ENCODE measurements at regions not wholly inside any gene's neighbourhood (a gene's known extent, or its start where the extent isn't known, plus 50 kb on each side); places are given as distances from the start of the nearest gene placed in this dataset.

DNA sequence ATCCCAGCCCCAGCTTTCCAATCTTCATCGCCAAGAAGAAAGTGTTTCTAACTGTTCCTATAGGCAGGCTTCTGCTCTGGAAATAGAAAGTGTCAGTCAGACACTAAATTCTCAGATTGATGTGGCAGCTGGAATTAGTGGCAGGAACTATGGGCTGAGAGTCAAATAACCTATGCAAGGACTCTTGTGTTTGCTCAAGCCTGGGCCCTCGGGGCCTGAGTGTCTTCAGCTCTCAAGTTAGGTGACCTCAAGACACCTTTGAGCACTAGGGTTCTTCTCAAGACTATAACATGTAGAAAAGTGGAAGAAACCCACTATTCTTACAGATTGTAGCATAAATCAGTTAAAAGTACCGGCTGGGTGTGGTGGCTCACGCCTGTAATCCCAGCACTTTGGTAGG is 694.5 kb downstream of the RNF144A start:
- no peaks in the 10 kb centered on the region for H3K27me3 ChIP-seq (ENCODE audit: control insufficient read depth in 4 of 4, insufficient read depth in 4 of 4, low read length in 3 of 4)
- no peak overlapping the region for H3K4me3 ChIP-seq (ENCODE audit: low read depth in 1 of 3, low read length in 3 of 3)
- DNase-seq (ENCODE audit: low spot score) = no peak
- WGBS = 64% methylated on average over 4 of the region's 4 CpGs
- no peaks in the 10 kb centered on the region for H3K4me1 ChIP-seq (ENCODE audit: control insufficient read depth in 4 of 4, insufficient read depth in 4 of 4, low read length in 3 of 4)
- no peak overlapping the region for H3K9ac ChIP-seq (ENCODE audit: low read depth in 1 of 2, low read length in 2 of 2)
- no peaks in the 10 kb centered on the region for H3K9me3 ChIP-seq (ENCODE audit: control insufficient read depth in 4 of 4, low read length in 3 of 4)
- TF ChIP-seq YY1 (IDR thresholded peaks at IDR 0.05) (no peak), HNF4A (conservative IDR thresholded peaks at IDR 0.05) (no peak), RAD21 (IDR thresholded peaks at IDR 0.05) (no peak), GABPA (IDR thresholded peaks at IDR 0.05 in 1 of 2, conservative IDR thresholded peaks at IDR 0.05 in 1 of 2) (no peak), FOXA2 (IDR thresholded peaks at IDR 0.05) (no peak), RXRA (IDR thresholded peaks at IDR 0.05) (no peak), TAF1 (conservative IDR thresholded peaks at IDR 0.05) (no peak), SP1 (IDR thresholded peaks at IDR 0.05) (no peak), EGR1 (IDR thresholded peaks at IDR 0.05; ENCODE audit: low read depth in 2 of 2) (no peak), FOXA1 (IDR thresholded peaks at IDR 0.05) (no peak), HNF4G (IDR thresholded peaks at IDR 0.05) (no peak), JUND (IDR thresholded peaks at IDR 0.05) (no peak), NR2F2 (IDR thresholded peaks at IDR 0.05) (no peak)
- TF ChIP-seq, protein P1, sequence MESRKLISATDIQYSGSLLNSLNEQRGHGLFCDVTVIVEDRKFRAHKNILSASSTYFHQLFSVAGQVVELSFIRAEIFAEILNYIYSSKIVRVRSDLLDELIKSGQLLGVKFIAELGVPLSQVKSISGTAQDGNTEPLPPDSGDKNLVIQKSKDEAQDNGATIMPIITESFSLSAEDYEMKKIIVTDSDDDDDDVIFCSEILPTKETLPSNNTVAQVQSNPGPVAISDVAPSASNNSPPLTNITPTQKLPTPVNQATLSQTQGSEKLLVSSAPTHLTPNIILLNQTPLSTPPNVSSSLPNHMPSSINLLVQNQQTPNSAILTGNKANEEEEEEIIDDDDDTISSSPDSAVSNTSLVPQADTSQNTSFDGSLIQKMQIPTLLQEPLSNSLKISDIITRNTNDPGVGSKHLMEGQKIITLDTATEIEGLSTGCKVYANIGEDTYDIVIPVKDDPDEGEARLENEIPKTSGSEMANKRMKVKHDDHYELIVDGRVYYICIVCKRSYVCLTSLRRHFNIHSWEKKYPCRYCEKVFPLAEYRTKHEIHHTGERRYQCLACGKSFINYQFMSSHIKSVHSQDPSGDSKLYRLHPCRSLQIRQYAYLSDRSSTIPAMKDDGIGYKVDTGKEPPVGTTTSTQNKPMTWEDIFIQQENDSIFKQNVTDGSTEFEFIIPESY (IDR thresholded peaks at IDR 0.05) = no peak
- TF ChIP-seq, protein P2, sequence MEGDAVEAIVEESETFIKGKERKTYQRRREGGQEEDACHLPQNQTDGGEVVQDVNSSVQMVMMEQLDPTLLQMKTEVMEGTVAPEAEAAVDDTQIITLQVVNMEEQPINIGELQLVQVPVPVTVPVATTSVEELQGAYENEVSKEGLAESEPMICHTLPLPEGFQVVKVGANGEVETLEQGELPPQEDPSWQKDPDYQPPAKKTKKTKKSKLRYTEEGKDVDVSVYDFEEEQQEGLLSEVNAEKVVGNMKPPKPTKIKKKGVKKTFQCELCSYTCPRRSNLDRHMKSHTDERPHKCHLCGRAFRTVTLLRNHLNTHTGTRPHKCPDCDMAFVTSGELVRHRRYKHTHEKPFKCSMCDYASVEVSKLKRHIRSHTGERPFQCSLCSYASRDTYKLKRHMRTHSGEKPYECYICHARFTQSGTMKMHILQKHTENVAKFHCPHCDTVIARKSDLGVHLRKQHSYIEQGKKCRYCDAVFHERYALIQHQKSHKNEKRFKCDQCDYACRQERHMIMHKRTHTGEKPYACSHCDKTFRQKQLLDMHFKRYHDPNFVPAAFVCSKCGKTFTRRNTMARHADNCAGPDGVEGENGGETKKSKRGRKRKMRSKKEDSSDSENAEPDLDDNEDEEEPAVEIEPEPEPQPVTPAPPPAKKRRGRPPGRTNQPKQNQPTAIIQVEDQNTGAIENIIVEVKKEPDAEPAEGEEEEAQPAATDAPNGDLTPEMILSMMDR (IDR thresholded peaks at IDR 0.05; ENCODE audit: low read depth, low read length, missing input control) = no peak
- TF ChIP-seq, protein P3, sequence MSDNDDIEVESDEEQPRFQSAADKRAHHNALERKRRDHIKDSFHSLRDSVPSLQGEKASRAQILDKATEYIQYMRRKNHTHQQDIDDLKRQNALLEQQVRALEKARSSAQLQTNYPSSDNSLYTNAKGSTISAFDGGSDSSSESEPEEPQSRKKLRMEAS (IDR thresholded peaks at IDR 0.05) = no peak
- TF ChIP-seq, protein P4, sequence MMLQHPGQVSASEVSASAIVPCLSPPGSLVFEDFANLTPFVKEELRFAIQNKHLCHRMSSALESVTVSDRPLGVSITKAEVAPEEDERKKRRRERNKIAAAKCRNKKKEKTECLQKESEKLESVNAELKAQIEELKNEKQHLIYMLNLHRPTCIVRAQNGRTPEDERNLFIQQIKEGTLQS (IDR thresholded peaks at IDR 0.05) = no peak
- TF ChIP-seq, protein P5, sequence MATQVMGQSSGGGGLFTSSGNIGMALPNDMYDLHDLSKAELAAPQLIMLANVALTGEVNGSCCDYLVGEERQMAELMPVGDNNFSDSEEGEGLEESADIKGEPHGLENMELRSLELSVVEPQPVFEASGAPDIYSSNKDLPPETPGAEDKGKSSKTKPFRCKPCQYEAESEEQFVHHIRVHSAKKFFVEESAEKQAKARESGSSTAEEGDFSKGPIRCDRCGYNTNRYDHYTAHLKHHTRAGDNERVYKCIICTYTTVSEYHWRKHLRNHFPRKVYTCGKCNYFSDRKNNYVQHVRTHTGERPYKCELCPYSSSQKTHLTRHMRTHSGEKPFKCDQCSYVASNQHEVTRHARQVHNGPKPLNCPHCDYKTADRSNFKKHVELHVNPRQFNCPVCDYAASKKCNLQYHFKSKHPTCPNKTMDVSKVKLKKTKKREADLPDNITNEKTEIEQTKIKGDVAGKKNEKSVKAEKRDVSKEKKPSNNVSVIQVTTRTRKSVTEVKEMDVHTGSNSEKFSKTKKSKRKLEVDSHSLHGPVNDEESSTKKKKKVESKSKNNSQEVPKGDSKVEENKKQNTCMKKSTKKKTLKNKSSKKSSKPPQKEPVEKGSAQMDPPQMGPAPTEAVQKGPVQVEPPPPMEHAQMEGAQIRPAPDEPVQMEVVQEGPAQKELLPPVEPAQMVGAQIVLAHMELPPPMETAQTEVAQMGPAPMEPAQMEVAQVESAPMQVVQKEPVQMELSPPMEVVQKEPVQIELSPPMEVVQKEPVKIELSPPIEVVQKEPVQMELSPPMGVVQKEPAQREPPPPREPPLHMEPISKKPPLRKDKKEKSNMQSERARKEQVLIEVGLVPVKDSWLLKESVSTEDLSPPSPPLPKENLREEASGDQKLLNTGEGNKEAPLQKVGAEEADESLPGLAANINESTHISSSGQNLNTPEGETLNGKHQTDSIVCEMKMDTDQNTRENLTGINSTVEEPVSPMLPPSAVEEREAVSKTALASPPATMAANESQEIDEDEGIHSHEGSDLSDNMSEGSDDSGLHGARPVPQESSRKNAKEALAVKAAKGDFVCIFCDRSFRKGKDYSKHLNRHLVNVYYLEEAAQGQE (IDR thresholded peaks at IDR 0.05) = no peak
- H3K27ac ChIP-seq (ENCODE audit: low read depth in 1 of 2, low read length in 2 of 2) = no peak overlapping the region
- no peaks in the 10 kb centered on the region for H3K36me3 ChIP-seq (ENCODE audit: control insufficient read depth in 4 of 4, insufficient read depth in 3 of 4, low read depth in 1 of 4, low read length in 3 of 4)
